ENCODE measurements at regions not wholly inside any gene's neighbourhood (a gene's known extent, or its start where the extent isn't known, plus 50 kb on each side); places are given as distances from the start of the nearest gene placed in this dataset.

- H3K27me3 ChIP-seq (ENCODE audit: control insufficient read depth in 2 of 2, insufficient read depth in 2 of 2, low read length in 2 of 2): peaks cover 0 to 2% of the 10 kb centered on the region in 2 donors
- no peaks in the 10 kb centered on the region for H3K4me1 ChIP-seq (ENCODE audit: control insufficient read depth in 1 of 2, insufficient read depth in 2 of 2, low read length in 2 of 2)
- no peaks in the 10 kb centered on the region for H3K4me1 Mint-ChIP-seq
- H4K20me1 ChIP-seq (ENCODE audit: insufficient read depth, low read length): no peaks in the 10 kb centered on the region
- H3K4me3 ChIP-seq (replicated peaks in 1 of 3; ENCODE audit: low read depth in 2 of 3, low read length in 3 of 3): no peak overlapping the region
- no peak overlapping the region for H3K27ac ChIP-seq (ENCODE audit: low read depth in 1 of 2, low read length in 2 of 2)
- H3K9ac ChIP-seq (ENCODE audit: insufficient read depth, low read length, poor library complexity, severe bottlenecking): no peak overlapping the region
- no peak overlapping the region for H3K4me2 ChIP-seq (replicated peaks; ENCODE audit: extremely low read depth, low read length, poor library complexity, severe bottlenecking)
- H3K27me3 Mint-ChIP-seq (ENCODE audit: low read depth in 3 of 3): peaks cover 2 to 5% (median 4%) of the 10 kb centered on the region in 3 donors
- no peaks in the 10 kb centered on the region for H3K9me3 ChIP-seq (replicated peaks in 1 of 2; ENCODE audit: control insufficient read depth in 1 of 2, insufficient read depth in 1 of 2, low read length in 2 of 2)
- TF ChIP-seq CTCF (IDR thresholded peaks at IDR 0.05): no peak
- H3K9me3 Mint-ChIP-seq: peaks cover 0 to 5% (median 0%) of the 10 kb centered on the region in 7 donors
- H3K4me3 Mint-ChIP-seq: no peak overlapping the region
- no peaks in the 10 kb centered on the region for H3K36me3 ChIP-seq (replicated peaks in 1 of 2; ENCODE audit: control insufficient read depth in 1 of 2, insufficient read depth in 2 of 2, low read length in 2 of 2)
- WGBS (ENCODE audit: insufficient coverage): no CpG with 5 or more reads among the region's 2 CpGs
- no peaks in the 10 kb centered on the region for H3K79me2 ChIP-seq (ENCODE audit: insufficient read depth, low read length)
- H3K36me3 Mint-ChIP-seq: no peaks in the 10 kb centered on the region
- no peak overlapping the region for H2AFZ ChIP-seq (ENCODE audit: insufficient read depth, low read depth, low read length, poor library complexity, severe bottlenecking)
- H3K27ac Mint-ChIP-seq: no peak overlapping the region
- intact Hi-C loops (cut with micrococcal nuclease): no loop called here
- no peak for DNase-seq
Observed at GRCh38 chr3:170753421-170754310, 116.3 kb downstream of the RPL22L1 start.

GRCh38 chr3:170752571-170753155 is 117.3 kb downstream of the RPL22L1 start:
- H3K4me1 ChIP-seq (ENCODE audit: control insufficient read depth in 1 of 2, insufficient read depth in 2 of 2, low read length in 2 of 2): no peaks in the 10 kb centered on the region
- Mint-ChIP-seq H3K27me3 (ENCODE audit: low read depth in 3 of 3) (peaks cover 3 to 5% (median 5%) of the 10 kb centered on the region in 3 donors), H3K4me1 (no peaks in the 10 kb centered on the region), H3K9me3 (peaks cover 0 to 5% (median 0%) of the 10 kb centered on the region in 7 donors), H3K27ac (no peak overlapping the region), H3K36me3 (no peaks in the 10 kb centered on the region), H3K4me3 (no peak overlapping the region)
- no peak overlapping the region for H3K4me2 ChIP-seq (replicated peaks; ENCODE audit: extremely low read depth, low read length, poor library complexity, severe bottlenecking)
- H4K20me1 ChIP-seq (ENCODE audit: insufficient read depth, low read length): no peaks in the 10 kb centered on the region
- H3K27ac ChIP-seq (ENCODE audit: low read depth in 1 of 2, low read length in 2 of 2): no peak overlapping the region
- no peak overlapping the region for H2AFZ ChIP-seq (ENCODE audit: insufficient read depth, low read depth, low read length, poor library complexity, severe bottlenecking)
- WGBS (ENCODE audit: insufficient coverage): 67% methylated on average over 2 of the region's 6 CpGs
- H3K79me2 ChIP-seq (ENCODE audit: insufficient read depth, low read length): no peaks in the 10 kb centered on the region
- no peak for TF ChIP-seq CTCF (IDR thresholded peaks at IDR 0.05)
- no peaks in the 10 kb centered on the region for H3K36me3 ChIP-seq (replicated peaks in 1 of 2; ENCODE audit: control insufficient read depth in 1 of 2, insufficient read depth in 2 of 2, low read length in 2 of 2)
- no peak overlapping the region for H3K4me3 ChIP-seq (replicated peaks in 1 of 3; ENCODE audit: low read depth in 2 of 3, low read length in 3 of 3)
- intact Hi-C loops (cut with micrococcal nuclease): no loop called here
- DNase-seq: no peak
- peaks cover 0 to 2% of the 10 kb centered on the region in 2 donors for H3K27me3 ChIP-seq (ENCODE audit: control insufficient read depth in 2 of 2, insufficient read depth in 2 of 2, low read length in 2 of 2)
- no peak overlapping the region for H3K9ac ChIP-seq (ENCODE audit: insufficient read depth, low read length, poor library complexity, severe bottlenecking)
- no peaks in the 10 kb centered on the region for H3K9me3 ChIP-seq (replicated peaks in 1 of 2; ENCODE audit: control insufficient read depth in 1 of 2, insufficient read depth in 1 of 2, low read length in 2 of 2)
